ENCODE measurements at regions not wholly inside any gene's neighbourhood (a gene's known extent, or its start where the extent isn't known, plus 50 kb on each side); places are given as distances from the start of the nearest gene placed in this dataset.

DNA sequence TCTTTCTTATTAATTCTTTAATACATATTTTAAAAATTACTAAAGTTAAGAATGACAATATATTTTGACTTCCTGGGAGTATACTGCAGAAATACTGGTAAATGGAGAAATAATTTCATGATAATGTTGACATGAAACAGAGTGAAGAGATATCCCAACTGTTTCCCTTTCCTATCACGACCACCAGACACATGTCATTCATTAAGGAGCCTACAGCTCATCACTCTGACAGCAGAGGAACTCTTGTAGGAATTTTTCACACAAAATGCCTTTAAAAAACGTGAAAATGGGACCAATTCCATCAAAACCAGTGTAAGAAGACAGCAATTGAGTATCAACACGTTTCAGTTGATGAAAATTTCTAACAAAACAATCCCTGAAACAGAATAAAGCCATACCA is 172.9 kb upstream of the CPHXL start:
- TF ChIP-seq, protein P1, sequence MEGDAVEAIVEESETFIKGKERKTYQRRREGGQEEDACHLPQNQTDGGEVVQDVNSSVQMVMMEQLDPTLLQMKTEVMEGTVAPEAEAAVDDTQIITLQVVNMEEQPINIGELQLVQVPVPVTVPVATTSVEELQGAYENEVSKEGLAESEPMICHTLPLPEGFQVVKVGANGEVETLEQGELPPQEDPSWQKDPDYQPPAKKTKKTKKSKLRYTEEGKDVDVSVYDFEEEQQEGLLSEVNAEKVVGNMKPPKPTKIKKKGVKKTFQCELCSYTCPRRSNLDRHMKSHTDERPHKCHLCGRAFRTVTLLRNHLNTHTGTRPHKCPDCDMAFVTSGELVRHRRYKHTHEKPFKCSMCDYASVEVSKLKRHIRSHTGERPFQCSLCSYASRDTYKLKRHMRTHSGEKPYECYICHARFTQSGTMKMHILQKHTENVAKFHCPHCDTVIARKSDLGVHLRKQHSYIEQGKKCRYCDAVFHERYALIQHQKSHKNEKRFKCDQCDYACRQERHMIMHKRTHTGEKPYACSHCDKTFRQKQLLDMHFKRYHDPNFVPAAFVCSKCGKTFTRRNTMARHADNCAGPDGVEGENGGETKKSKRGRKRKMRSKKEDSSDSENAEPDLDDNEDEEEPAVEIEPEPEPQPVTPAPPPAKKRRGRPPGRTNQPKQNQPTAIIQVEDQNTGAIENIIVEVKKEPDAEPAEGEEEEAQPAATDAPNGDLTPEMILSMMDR (IDR thresholded peaks at IDR 0.05): no peak
- TF ChIP-seq POLR2AphosphoS5 (IDR thresholded peaks at IDR 0.05) (no peak), POLR2A (IDR thresholded peaks at IDR 0.05) (no peak)

Measured in sigmoid colon (tissue), 4 donors.